ENCODE measurements at regions not wholly inside any gene's neighbourhood (a gene's known extent, or its start where the extent isn't known, plus 50 kb on each side); places are given as distances from the start of the nearest gene placed in this dataset.

GRCh38 chr6:40973304-40973703 lies 65.7 kb downstream of the UNC5CL start:
- no peak for TF ChIP-seq CTCF (IDR thresholded peaks at IDR 0.05; ENCODE audit: low read depth, low read length)
- DNase-seq (ENCODE audit: low read depth in 2 of 2): no peak
- H3K4me3 ChIP-seq (replicated peaks in 1 of 2; ENCODE audit: low read depth in 2 of 2, low read length in 2 of 2): no peak overlapping the region

GRCh38 chr6:40972814-40973213 lies 66.2 kb downstream of the UNC5CL start:
- TF ChIP-seq CTCF (IDR thresholded peaks at IDR 0.05; ENCODE audit: low read depth, low read length): no peak
- DNase-seq (ENCODE audit: low read depth in 2 of 2): no peak
- no peak overlapping the region for H3K4me3 ChIP-seq (replicated peaks in 1 of 2; ENCODE audit: low read depth in 2 of 2, low read length in 2 of 2)

- no peak for TF ChIP-seq CTCF (IDR thresholded peaks at IDR 0.05; ENCODE audit: low read depth, low read length)
- DNase-seq (ENCODE audit: low read depth in 2 of 2): no peak
- no peak overlapping the region for H3K4me3 ChIP-seq (replicated peaks in 1 of 2; ENCODE audit: low read depth in 2 of 2, low read length in 2 of 2)
Measured at GRCh38 chr6:40972190-40972589, 66.8 kb downstream of the UNC5CL start.

GRCh38 chr6:40968620-40969164 lies 70.3 kb downstream of the UNC5CL start:
- TF ChIP-seq CTCF (IDR thresholded peaks at IDR 0.05; ENCODE audit: low read depth, low read length): no peak
- DNase-seq (ENCODE audit: low read depth in 2 of 2): peak in 1 of 2 donors; percentile 5
- H3K4me3 ChIP-seq (replicated peaks in 1 of 2; ENCODE audit: low read depth in 2 of 2, low read length in 2 of 2): no peak overlapping the region

GRCh38 chr6:40966860-40967259 lies 72.2 kb downstream of the UNC5CL start:
- no peak overlapping the region for H3K4me3 ChIP-seq (replicated peaks in 1 of 2; ENCODE audit: low read depth in 2 of 2, low read length in 2 of 2)
- DNase-seq (ENCODE audit: low read depth in 2 of 2): no peak
- no peak for TF ChIP-seq CTCF (IDR thresholded peaks at IDR 0.05; ENCODE audit: low read depth, low read length)

GRCh38 chr6:40965046-40965445 lies 74.0 kb downstream of the UNC5CL start:
- H3K4me3 ChIP-seq (replicated peaks in 1 of 2; ENCODE audit: low read depth in 2 of 2, low read length in 2 of 2): no peak overlapping the region
- TF ChIP-seq CTCF (IDR thresholded peaks at IDR 0.05; ENCODE audit: low read depth, low read length): no peak
- DNase-seq (ENCODE audit: low read depth in 2 of 2): no peak

- H3K4me3 ChIP-seq (replicated peaks in 1 of 2; ENCODE audit: low read depth in 2 of 2, low read length in 2 of 2): no peak overlapping the region
- TF ChIP-seq CTCF (IDR thresholded peaks at IDR 0.05; ENCODE audit: low read depth, low read length): no peak
- no peak for DNase-seq (ENCODE audit: low read depth in 2 of 2)
Measured at GRCh38 chr6:40963019-40963418, 76.0 kb downstream of the UNC5CL start.
